SKM-1 (cell line): ENCODE measurements at regions not wholly inside any gene's neighbourhood (a gene's known extent, or its start where the extent isn't known, plus 50 kb on each side); places are given as distances from the start of the nearest gene placed in this dataset.

Source experiments
- DNase-seq: peaks from one replicate; lab custom pipeline; 2025; ENCODE audit not compliant: unreplicated experiment; lab: John Stamatoyannopoulos, UW

GRCh38 chr13:77480066-77480465 is 55.4 kb upstream of the SCEL start:
- DNase-seq: no peak

GRCh38 chr13:77479326-77479725 is 56.2 kb upstream of the SCEL start:
- DNase-seq: no peak

DNA sequence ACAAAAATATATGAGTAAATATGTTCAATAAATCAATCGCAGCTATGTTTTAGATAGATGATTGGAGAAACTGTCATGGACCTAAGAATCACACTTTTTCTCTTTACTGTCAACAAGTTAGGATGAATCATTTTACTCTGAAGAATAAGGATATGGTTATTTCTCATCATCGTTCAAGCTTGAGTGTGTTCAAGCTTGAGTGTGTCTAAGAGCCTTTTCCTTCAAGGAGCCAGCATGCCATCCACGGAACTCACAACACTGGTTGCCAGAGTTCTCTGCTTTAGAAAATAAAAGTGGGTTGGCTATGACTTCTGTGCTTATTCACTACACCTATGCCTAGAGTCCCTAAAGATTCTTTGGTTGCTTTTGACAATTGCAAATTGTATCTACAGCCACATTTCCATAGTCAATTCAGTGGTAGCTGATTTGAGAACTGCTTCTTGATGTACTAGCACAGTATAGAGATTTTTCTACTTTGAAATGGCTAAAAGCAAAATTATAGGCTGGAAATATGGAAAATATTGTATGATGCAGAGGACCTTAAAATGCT is 58.1 kb upstream of the SCEL start:
- no peak for DNase-seq

GRCh38 chr13:77476456-77476855 is 59.0 kb upstream of the SCEL start:
- no peak for DNase-seq

DNA sequence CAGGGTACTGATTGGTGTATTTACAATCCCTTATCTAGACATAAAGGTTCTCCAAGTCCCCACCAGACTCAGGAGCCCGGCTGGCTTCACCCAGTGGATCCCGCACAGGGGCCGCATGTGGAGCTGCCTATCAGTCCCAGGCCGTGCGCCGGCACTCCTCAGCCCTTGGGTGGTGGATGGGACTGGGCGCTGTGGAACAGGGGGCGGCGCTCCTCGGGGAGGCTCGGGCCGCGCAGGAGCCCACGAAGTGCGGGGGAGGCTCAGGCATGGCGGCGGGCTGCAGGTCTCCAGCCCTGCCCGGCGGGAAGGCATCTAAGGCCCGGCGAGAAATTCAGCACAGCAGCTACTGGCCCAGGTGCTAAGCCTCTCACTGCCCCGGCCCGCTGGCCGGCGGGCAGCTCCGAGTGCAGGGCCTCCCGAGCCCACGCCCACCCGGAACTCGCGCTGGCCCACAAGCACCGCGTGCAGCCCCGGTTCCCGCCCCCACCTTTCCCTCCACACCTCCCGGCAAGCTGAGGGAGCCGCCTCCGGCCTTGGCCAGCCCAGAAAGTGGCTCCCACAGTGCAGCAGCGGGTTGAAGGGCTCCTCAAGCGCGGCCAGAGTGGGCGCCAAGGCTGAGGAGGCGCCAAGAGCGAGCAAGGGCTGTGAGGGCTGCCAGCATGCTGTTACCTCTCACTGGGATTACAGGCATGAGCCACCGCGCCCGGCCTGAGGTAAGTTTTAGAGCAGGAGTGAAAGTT is 60.0 kb upstream of the SCEL start:
- no peak for DNase-seq

- DNase-seq: no peak
Observed at GRCh38 chr13:77470986-77471385, 64.5 kb upstream of the SCEL start.

- DNase-seq: no peak
Observed at GRCh38 chr13:77466753-77467422, 68.6 kb upstream of the SCEL start.

DNA sequence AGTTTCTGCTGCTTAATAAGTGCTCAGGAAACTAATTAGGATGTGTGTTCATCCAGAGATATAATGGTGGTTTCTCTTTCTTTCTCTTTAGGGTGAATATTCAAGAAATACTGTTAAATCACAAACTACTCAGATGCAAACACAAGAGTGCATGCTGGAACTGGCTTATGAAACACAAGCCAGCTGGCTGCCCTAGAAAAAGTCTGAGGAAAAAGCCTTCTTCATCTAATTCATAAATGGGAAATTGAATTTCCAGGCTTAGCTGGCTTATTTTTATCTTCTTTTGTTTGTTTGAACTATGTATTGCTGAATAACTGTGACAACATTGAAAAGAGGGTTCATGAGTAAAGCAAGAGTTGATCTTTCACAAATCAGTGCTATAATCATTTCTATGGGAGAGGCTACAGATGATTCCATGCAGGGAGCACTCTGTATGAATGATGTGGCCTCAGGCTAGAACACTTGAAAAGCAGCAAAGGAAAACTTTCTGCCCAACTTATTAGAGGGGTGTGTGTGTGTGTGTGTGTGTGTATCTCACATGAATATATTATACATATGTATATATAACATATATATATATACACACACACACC is 69.8 kb upstream of the SCEL start:
- DNase-seq: no peak

DNA sequence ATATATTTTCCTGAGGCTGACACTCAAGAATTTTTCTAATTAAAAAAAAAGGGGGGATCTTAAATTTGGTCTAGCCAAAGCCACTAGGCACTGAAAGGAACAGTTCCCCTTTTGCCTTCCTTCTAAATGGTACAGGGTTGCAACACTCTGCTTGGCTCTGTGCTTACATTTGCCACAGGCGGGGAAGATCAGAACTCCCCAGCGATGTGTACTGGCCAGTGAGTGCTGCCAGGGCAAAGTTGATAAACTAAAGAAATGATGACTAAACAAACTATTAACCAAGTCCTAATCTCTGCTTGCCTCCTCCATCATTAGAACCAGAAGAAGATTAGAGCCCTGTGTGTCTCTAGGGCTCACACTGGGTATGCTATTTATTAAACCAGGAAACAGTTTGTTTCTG is 75.3 kb upstream of the SCEL start:
- DNase-seq: peak; percentile 90

DNA sequence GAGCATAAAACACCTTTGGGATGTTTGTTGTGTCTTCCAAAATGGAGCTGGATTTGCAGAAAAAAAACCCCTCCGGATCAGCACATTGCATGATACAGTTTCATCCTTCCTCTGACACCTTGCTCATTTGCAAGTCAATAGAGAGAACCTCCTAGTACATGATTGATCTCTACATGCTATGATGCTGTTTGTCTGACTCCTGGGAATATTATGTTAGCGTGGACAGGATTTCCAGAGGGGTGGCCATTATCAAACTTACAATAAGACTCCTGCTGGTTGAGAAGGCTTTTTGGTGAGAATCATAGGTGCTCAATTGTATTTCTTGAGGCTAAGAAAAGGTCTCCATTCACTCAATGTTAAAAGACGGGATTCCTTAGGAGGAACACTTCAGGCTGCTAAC is 75.9 kb upstream of the SCEL start:
- no peak for DNase-seq

GRCh38 chr13:77458736-77459135 is 76.8 kb upstream of the SCEL start:
- DNase-seq: no peak

DNA sequence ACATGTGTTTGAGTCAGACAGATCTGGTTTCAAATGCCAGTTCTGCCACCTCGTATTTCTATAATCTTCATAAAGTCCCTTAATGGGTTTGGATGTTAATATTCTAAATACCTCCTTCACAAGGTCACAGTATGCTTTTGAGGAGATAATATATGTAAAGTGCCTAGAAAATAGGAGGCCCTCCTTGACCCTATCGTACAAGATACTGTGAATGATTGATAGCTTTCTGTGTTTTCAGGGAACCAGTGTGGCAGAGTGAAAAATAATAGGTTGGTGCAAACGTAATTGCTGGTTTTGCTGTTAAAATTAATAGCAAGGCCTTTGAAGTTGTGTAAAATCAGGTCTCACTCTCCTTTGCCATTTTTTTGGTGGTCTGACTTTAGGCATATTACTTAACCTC is 77.5 kb upstream of the SCEL start:
- DNase-seq: no peak

- peak; percentile 21 for DNase-seq
Observed at GRCh38 chr13:77456271-77456670, 79.2 kb upstream of the SCEL start.

GRCh38 chr13:77449265-77449664 is 86.2 kb upstream of the SCEL start:
- no peak for DNase-seq

- DNase-seq: no peak
Observed at GRCh38 chr13:77448689-77449088, 86.8 kb upstream of the SCEL start.

DNA sequence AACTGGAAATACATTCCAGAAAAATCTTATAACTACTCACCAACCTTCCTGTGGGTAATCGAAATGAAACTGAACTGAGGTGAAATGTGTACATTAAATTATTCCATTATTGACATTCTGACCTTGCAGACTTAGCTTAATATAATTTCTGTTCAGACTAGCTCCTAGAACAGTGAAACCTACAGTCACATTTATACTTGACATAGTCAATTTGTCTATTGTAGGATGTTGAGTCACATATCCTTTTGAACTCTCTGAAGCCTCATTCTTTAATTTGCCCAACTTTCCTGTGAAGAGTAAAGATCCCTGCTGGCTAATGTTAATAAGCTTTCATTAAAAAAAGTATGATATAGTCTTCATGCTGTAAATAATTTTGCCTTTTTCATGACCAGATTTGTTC is 92.0 kb upstream of the SCEL start:
- DNase-seq: no peak

DNA sequence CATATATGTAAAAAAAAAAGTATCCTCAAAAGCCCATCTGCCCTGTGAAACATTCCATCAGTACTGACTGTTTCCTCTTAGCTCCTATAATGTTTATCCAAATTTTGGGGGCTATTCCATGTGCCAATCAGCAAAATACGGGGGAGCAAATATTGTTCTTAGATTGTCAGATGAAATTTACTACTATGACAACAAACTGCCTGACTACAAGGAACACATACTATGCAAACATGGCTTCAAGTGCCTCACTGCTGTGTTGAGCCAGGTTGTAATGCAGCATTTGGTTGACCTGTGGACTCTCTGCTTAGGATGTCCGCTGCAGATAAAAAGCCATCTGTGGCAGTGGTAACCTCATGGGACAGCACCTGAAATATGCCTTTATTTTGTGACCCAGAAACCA is 98.2 kb upstream of the SCEL start:
- DNase-seq: no peak

DNA sequence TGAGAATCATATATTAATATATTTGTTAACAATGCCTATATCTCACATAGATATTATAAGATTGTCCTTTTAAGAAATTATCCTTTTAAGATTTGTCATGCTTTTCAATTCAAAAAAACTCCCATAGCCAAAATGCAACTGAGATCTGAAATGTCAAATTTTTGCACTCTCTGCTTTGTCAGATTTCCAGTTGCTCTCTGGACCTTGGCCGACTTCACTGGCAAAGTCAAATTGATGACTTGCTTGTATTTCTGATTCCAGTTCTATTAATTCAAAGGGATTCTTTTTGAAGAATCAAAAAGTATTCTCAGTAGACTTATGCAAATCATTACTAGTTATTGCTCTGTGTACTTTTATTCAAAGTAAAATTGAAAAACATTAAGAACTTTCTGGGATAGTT is 101.2 kb upstream of the SCEL start:
- no peak for DNase-seq

DNA sequence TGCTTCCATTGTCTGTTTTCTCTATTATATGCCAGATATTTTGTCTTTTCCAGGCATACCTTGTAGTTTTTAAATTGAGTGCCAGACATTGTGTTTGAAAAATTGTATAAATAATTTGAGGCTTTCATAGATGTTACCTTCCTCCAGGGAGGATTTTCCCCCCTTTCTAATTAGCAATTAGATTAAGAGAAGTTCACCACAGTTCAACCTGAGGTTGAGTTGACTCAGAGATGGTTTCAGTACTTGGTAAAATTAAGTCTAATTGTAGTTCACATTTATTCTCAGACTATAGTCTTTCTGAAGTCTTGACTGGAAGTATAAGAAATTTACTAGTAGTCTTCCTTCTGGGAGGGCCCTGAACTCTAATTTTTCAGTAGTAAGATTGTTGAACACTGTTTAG is 104.1 kb upstream of the SCEL start:
- DNase-seq: no peak

DNA sequence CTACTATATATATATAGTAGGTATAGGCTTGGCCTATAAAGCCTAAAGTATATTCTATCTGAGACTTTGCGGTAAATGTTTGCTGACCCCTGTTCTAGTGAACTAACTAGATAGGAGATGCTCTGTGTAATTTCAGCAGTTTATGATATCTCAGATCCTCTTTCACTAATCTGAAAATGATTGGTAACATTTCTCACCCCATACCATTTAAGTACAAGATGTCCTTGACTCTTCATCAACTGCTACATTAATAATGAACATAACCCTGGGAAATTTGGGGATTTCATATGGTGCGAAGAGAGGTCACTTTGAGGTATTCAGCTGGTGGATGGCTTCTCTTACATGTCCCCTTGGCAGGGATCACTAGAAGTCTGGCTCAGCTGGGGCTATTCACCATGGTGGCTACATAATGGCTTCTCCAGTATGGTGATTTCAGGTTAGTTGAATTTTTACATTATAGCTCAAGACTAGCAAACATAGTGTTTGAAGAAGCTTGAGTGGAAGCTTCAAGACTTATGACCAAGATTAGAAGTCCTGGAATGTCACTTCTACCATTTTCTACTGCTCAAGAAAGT is 103.6 kb upstream of the MYCBP2 start:
- no peak for DNase-seq

DNA sequence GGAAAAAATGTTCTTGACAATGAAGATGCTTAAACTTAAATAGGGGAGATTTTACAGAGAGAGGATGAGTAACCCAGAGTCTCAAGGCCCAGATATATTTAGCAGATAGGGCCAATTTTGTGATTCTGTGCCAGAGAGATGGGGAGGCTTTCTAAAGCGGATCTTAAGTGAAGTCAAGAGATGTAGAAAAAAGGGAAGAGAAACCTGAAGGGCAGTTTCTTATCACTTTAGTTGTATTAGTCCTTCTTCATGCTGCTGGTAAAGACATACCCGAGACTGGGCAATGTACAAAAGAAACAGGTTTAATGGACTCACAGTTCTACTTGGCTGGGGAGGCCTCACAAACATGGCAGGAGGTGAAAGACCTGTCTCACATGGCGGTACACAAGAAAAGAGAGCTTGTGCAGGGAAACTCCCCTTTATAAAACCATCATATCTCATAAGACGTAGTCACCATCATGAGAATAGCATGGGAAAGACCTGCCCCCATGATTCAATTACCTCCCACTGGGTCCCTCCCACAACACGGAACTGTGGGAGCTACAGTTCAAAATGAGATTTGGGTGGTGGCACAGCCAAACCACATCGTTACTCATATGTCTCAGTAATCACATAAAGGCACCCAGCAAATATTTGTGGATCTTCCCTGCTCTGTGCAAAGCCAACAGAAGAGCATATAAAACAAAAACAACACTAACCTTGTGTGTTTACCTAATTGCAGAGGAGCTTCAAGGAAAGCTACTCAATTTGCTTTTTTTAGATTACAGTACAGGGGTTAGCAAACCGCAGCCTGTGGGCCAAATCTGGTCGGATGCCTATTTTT is 102.6 kb upstream of the MYCBP2 start:
- DNase-seq: no peak
